Endothelial cell of umbilical vein (primary cell): ENCODE measurements at regions not wholly inside any gene's neighbourhood (a gene's known extent, or its start where the extent isn't known, plus 50 kb on each side); places are given as distances from the start of the nearest gene placed in this dataset.

Experiments
- BruUV-seq: library from RNA; stranded (reverse); fragments of 400-500 nt; replicated peaks from 2 replicates; lab custom pipeline; 2021; lab: Mats Ljungman, UMichigan
- CTCF ChIA-PET: fragments of 300-600, 350-600 bp; sonication (Branson Sonifier 250); formaldehyde crosslinking; loops from one replicate; lab custom pipeline; 2021; ENCODE audit warnings: antibody characterized with exemption, inconsistent platforms; lab: Charles Lee
- POLR2A ChIA-PET: fragments of 300-600, 350-600 bp; sonication (Branson Sonifier 250); formaldehyde crosslinking; loops from one replicate; lab custom pipeline; 2021; ENCODE audit warnings: antibody characterized with exemption, inconsistent platforms; lab: Charles Lee
- DNase-seq: peaks from one replicate; pipeline ENCODE4 v3.0.0-alpha.2; 2011; ENCODE audit warnings: low read depth, low spot score
- FAIRE-seq: peaks from 2 replicates; lab custom pipeline; 2011; peaks lifted over from hg19 to GRCh38; lab: Jason Lieb, UNC
- H2AFZ ChIP-seq: 2 replicates; pipeline ENCODE4 v1.6.0; 2012; ENCODE audit warnings: low read depth, low read length, control low read depth, inconsistent platforms
- H3K27ac ChIP-seq: 2 replicates; pipeline ENCODE4 v1.5.1; 2011; ENCODE audit warnings: low read depth, mild to moderate bottlenecking, control low read depth, low read length, moderate library complexity; ENCODE audit not compliant: insufficient read depth
- H3K27me3 ChIP-seq, 2 experiments: 2 replicates each; pipeline versions ENCODE4 v1.6.0 to v1.6.1; 2011; ENCODE audit warnings: low read length in 2 of 2, mixed read lengths in 1 of 2; ENCODE audit not compliant: control insufficient read depth in 2 of 2, insufficient read depth in 2 of 2
- H3K36me3 ChIP-seq, 2 experiments: 2 replicates in 1 of 2; 3 replicates in 1 of 2; pipeline ENCODE4 v1.5.1; 2011; ENCODE audit warnings: low read length in 2 of 2, mild to moderate bottlenecking in 1 of 2, moderate library complexity in 1 of 2; ENCODE audit not compliant: control insufficient read depth in 2 of 2, insufficient read depth in 2 of 2; ENCODE audit errors: extremely low read depth in 1 of 2
- H3K4me1 ChIP-seq: 3 replicates; pipeline ENCODE4 v1.5.1; 2011; ENCODE audit warnings: mild to moderate bottlenecking, low read length; ENCODE audit not compliant: control insufficient read depth, insufficient read depth; ENCODE audit errors: extremely low read depth
- H3K4me2 ChIP-seq: 2 replicates; pipeline ENCODE4 v1.6.1; 2011; ENCODE audit warnings: low read length, control low read depth, mixed read lengths; ENCODE audit not compliant: insufficient read depth
- H3K4me3 ChIP-seq, 3 experiments: fragments of 200-600 bp in 1 of 3; sonication (generic), shearing (Covaris generic) in 1 of 3; replicated peaks in 1 of 3; 2 replicates each; pipeline ENCODE4 v1.5.1; 2011 to 2016; ENCODE audit warnings: control low read depth in 3 of 3, low read length in 3 of 3, mild to moderate bottlenecking in 2 of 3, inconsistent platforms in 1 of 3, low read depth in 1 of 3, moderate library complexity in 1 of 3; ENCODE audit not compliant: insufficient read depth in 1 of 3
- H3K79me2 ChIP-seq: 2 replicates; pipeline ENCODE4 v1.6.0; 2012; ENCODE audit warnings: low read length, inconsistent platforms; ENCODE audit not compliant: control insufficient read depth, insufficient read depth
- H3K9ac ChIP-seq: replicated peaks from 2 replicates; pipeline ENCODE3; 2011; ENCODE audit warnings: low read length, control low read depth; ENCODE audit not compliant: insufficient read depth; ENCODE audit errors: extremely low read depth
- H3K9me1 ChIP-seq: replicated peaks from 3 replicates; pipeline ENCODE4 v1.6.0; 2011; ENCODE audit warnings: mild to moderate bottlenecking, low read length; ENCODE audit not compliant: control insufficient read depth, insufficient read depth; ENCODE audit errors: extremely low read depth
- H3K9me3 ChIP-seq: replicated peaks from 2 replicates; pipeline ENCODE4 v1.5.1; 2012; ENCODE audit warnings: low read length, inconsistent platforms; ENCODE audit not compliant: control insufficient read depth, insufficient read depth
- H4K20me1 ChIP-seq: replicated peaks from 2 replicates; pipeline ENCODE3; 2011; ENCODE audit warnings: mild to moderate bottlenecking, low read length; ENCODE audit not compliant: control insufficient read depth, insufficient read depth; ENCODE audit errors: extremely low read depth
- CTCF ChIP-seq, 2 donors: IDR thresholded peaks; 1 replicate in 1 of 2; 2 replicates in 1 of 2; pipeline ENCODE4 v1.5.1; 2011; ENCODE audit warnings: low read length in 2 of 2, mild to moderate bottlenecking in 2 of 2, moderate library complexity in 2 of 2, control low read depth in 1 of 2, inconsistent platforms in 1 of 2, low read depth in 1 of 2; ENCODE audit not compliant: insufficient read depth in 1 of 2; ENCODE audit errors: extremely low read depth in 1 of 2
- EZH2 ChIP-seq: IDR thresholded peaks from 2 replicates; pipeline ENCODE4 v1.6.1; 2012; ENCODE audit warnings: borderline replicate concordance, low read depth, mild to moderate bottlenecking, moderate library complexity, low read length, inconsistent platforms; ENCODE audit not compliant: severe bottlenecking
- FOS ChIP-seq: IDR thresholded peaks from 2 replicates; pipeline ENCODE4 v1.6.1; 2011; ENCODE audit warnings: mild to moderate bottlenecking, low read length, moderate library complexity, borderline replicate concordance; ENCODE audit not compliant: insufficient read depth
- GATA2 ChIP-seq: IDR thresholded peaks from 2 replicates; pipeline ENCODE4 v1.7.0; 2011; ENCODE audit warnings: low read depth, mild to moderate bottlenecking, moderate library complexity, mixed read lengths, low read length; ENCODE audit not compliant: insufficient read length, insufficient read depth
- JUN ChIP-seq: IDR thresholded peaks from 2 replicates; pipeline ENCODE4 v1.6.1; 2011; ENCODE audit warnings: borderline replicate concordance, low read depth; ENCODE audit not compliant: insufficient read length, insufficient read depth
- MYC ChIP-seq: IDR thresholded peaks from one replicate; pipeline ENCODE4 v1.6.1; 2011; ENCODE audit warnings: mild to moderate bottlenecking, low read depth, low read length
- POLR2A ChIP-seq: IDR thresholded peaks from 2 replicates; pipeline ENCODE4 v1.6.1; 2012; ENCODE audit warnings: low read depth, mild to moderate bottlenecking, control low read depth, low read length
- POLR2AphosphoS5 ChIP-seq: IDR thresholded peaks from 2 replicates; pipeline ENCODE4 v1.6.1; 2012; ENCODE audit warnings: low read depth, mild to moderate bottlenecking, control low read depth, low read length, moderate library complexity; ENCODE audit not compliant: insufficient read depth
- dilution Hi-C: fragments of 300-500 bp; cut with MboI; formaldehyde crosslinking; loops from one replicate; pipeline ENCODE4 v1.15.0; 2019; ENCODE audit warnings: low sequenced_read_pairs; ENCODE audit not compliant: extremely low pct_ligation_motif_present
- intact Hi-C: fragments of 100-400 bp; cut with micrococcal nuclease; formaldehyde crosslinking; loops from one replicate; pipeline ENCODE4 v1.10.0; 2022
- TF ChIP-seq, protein P1 (sequence below): IDR thresholded peaks from 2 replicates; pipeline ENCODE4 v1.6.1; 2011; ENCODE audit not compliant: insufficient read depth, insufficient read length

DNA sequence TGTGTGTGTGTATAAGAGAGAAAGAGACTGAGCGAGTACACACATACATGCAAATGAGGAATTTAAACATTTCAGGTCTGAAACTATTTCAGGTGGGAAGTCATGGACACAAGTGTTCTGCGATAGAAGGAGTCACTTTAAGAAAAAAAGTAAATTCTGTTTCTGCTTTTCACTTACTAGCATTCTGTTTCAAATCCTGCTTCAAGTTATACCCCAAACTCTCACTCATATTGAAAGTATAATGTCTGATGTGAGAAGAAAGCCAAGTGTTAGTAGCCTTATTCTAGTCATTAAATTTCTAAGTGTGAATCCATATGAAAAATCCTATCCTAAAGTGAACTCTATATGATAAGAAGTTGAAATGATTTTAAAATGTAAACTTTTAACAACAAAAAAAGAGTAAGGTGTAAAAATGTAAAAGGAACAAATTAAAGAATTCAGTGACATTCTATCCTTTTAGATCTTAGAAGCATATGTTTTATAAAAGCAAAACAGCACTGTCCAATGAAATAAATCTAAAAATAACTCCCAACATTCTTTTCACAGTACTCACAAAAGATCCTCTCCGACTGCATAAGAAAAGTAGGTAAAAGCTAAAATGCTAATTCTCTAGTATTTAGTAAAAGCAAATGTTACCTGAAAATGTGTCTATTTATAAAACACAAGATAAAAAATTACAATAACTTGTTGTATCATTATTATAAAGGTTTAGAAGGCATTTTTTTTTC is 570.6 kb downstream of the ZEB2 start:
- no peak overlapping the region for H3K4me3 ChIP-seq

GRCh38 chr2:143948710-143949109 is 571.2 kb downstream of the ZEB2 start:
- Histone ChIP-seq H3K4me1 (no peaks in the 10 kb centered on the region), H3K4me2 (no peak overlapping the region), H3K36me3 (no peaks in the 10 kb centered on the region), H3K9me3 (no peaks in the 10 kb centered on the region), H3K79me2 (no peaks in the 10 kb centered on the region), H3K27ac (no peak overlapping the region), H3K9ac (no peak overlapping the region), H3K27me3 (no peaks in the 10 kb centered on the region), H4K20me1 (no peaks in the 10 kb centered on the region), H2AFZ (no peak overlapping the region), H3K9me1 (no peaks in the 10 kb centered on the region), H3K4me3 (no peak overlapping the region)
- TF ChIP-seq, protein P1, sequence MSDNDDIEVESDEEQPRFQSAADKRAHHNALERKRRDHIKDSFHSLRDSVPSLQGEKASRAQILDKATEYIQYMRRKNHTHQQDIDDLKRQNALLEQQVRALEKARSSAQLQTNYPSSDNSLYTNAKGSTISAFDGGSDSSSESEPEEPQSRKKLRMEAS = no peak
- TF ChIP-seq POLR2A (no peak), MYC (no peak), EZH2 (no peak), CTCF (IDR thresholded peaks at IDR 0.05; ENCODE audit: extremely low read depth in 1 of 2, insufficient read depth in 1 of 2, low read depth in 1 of 2, low read length in 2 of 2) (no peak), POLR2AphosphoS5 (no peak), GATA2 (no peak), FOS (no peak), JUN (no peak)
- no peak for DNase-seq
- FAIRE-seq = no peak
- ChIA-PET POLR2A (no interaction called here), CTCF (no interaction called here)
- intact Hi-C loops (no loop called here), dilution Hi-C loops (no loop called here)
- no TSS peak for BruUV-seq

More for the DNA sequence above, 570.6 kb downstream of the ZEB2 start:
- no peak overlapping the region for H3K9ac ChIP-seq
- no peak overlapping the region for H3K27ac ChIP-seq
- H3K4me2 ChIP-seq = no peak overlapping the region
- intact Hi-C loops = no loop called here
- dilution Hi-C loops = no loop called here
- DNase-seq = no peak
- ChIA-PET CTCF (interaction anchor here (0.8 to 1.8 kb wide), 2 partner anchors 12 to 17 kb away, joined by 4 to 7 read pairs; no protein-coding TSS in a partner anchor), POLR2A (no interaction called here)
- no peaks in the 10 kb centered on the region for H3K27me3 ChIP-seq
- FAIRE-seq = no peak
- no TSS peak for BruUV-seq
- H3K9me1 ChIP-seq = no peaks in the 10 kb centered on the region
- H4K20me1 ChIP-seq = no peaks in the 10 kb centered on the region
- H2AFZ ChIP-seq = no peak overlapping the region
- H3K4me1 ChIP-seq = no peaks in the 10 kb centered on the region
- H3K9me3 ChIP-seq = no peaks in the 10 kb centered on the region
- H3K79me2 ChIP-seq = no peaks in the 10 kb centered on the region
- TF ChIP-seq POLR2A = no peak
- no peaks in the 10 kb centered on the region for H3K36me3 ChIP-seq
